ENCODE measurements at regions not wholly inside any gene's neighbourhood (a gene's known extent, or its start where the extent isn't known, plus 50 kb on each side); places are given as distances from the start of the nearest gene placed in this dataset.

- Histone ChIP-seq H3K9ac (ENCODE audit: insufficient read depth, low read depth, low read length) (no peak overlapping the region), H3K79me2 (ENCODE audit: insufficient read depth, low read length) (no peaks in the 10 kb centered on the region), H3K36me3 (replicated peaks in 1 of 2; ENCODE audit: control insufficient read depth in 1 of 2, insufficient read depth in 2 of 2, low read length in 2 of 2) (no peaks in the 10 kb centered on the region), H4K20me1 (ENCODE audit: insufficient read depth, low read length) (no peaks in the 10 kb centered on the region), H3K4me1 (ENCODE audit: insufficient read depth, low read length) (no peaks in the 10 kb centered on the region), H3K9me3 (ENCODE audit: low read length) (no peaks in the 10 kb centered on the region), H3K27me3 (ENCODE audit: control insufficient read depth in 1 of 2, insufficient read depth in 2 of 2, low read length in 2 of 2) (no peaks in the 10 kb centered on the region), H3K4me2 (ENCODE audit: low read depth, low read length) (no peak overlapping the region), H2AFZ (ENCODE audit: low read length) (no peak overlapping the region), H3K27ac (ENCODE audit: extremely low read length, insufficient read depth, low read length) (no peak overlapping the region), H3K4me3 (replicated peaks in 1 of 3; ENCODE audit: insufficient read depth in 1 of 3, low read depth in 2 of 3, low read length in 3 of 3) (no peak overlapping the region)
- no TSS peak for BruUV-seq (replicated peaks)
- ChIA-PET CTCF (ENCODE audit: low intra/inter-chr PET ratio, low total read pairs) (no interaction called here), POLR2A (no interaction called here)
- ATAC-seq = no peak
- DNase-seq (ENCODE audit: low spot score) = no peak
- TF ChIP-seq ZNF510 (CRISPR knock-in tag; IDR thresholded peaks at IDR 0.05; ENCODE audit: low read depth) (no peak), TP53 (CRISPR knock-in tag; conservative IDR thresholded peaks at IDR 0.05) (no peak), ZNF513 (CRISPR knock-in tag; conservative IDR thresholded peaks at IDR 0.05) (no peak), ZNF816 (CRISPR knock-in tag; IDR thresholded peaks at IDR 0.05; ENCODE audit: borderline replicate concordance) (no peak), ZXDC (CRISPR knock-in tag; IDR thresholded peaks at IDR 0.05) (no peak), ZNF639 (CRISPR knock-in tag; conservative IDR thresholded peaks at IDR 0.05) (no peak), ZNF446 (CRISPR knock-in tag; IDR thresholded peaks at IDR 0.05) (no peak), KLF12 (CRISPR knock-in tag; IDR thresholded peaks at IDR 0.05; ENCODE audit: borderline replicate concordance) (no peak), ZNF256 (CRISPR knock-in tag; conservative IDR thresholded peaks at IDR 0.05) (no peak), MIER3 (CRISPR knock-in tag; IDR thresholded peaks at IDR 0.05; ENCODE audit: borderline replicate concordance) (no peak)
- 23% methylated on average over 6 of the region's 8 CpGs for WGBS (ENCODE audit: low lambda C conversion rate)
- intact Hi-C loops (cut with micrococcal nuclease; ENCODE audit: unreplicated experiment) = no loop called here
- in situ Hi-C loops (cut with HindIII; ENCODE audit: extremely low pct_ligation_motif_present, low pct_unique_long_range_greater_than_20kb) = no loop called here
- no peak for FAIRE-seq
Observed at GRCh38 chr16:51449441-51449840, 298.4 kb upstream of the SALL1 start.
